GM23338 (cell line): ENCODE measurements at regions not wholly inside any gene's neighbourhood (a gene's known extent, or its start where the extent isn't known, plus 50 kb on each side); places are given as distances from the start of the nearest gene placed in this dataset.

Source experiments
- ATAC-seq: fragments of 200-7000 bp; cut with Tn5 transposase; 3 replicates; pipeline ENCODE4 v1.9.1; 2020
- DNase-seq: peaks from one replicate; pipeline ENCODE4 v3.0.0-alpha.2; 2015; ENCODE audit warnings: low spot score
- H2AFZ ChIP-seq: fragments of 200-600 bp; sonication (generic); 2 replicates; pipeline ENCODE4 v1.8.0; 2016; ENCODE audit warnings: antibody characterized with exemption, mild to moderate bottlenecking, moderate library complexity
- H3F3A ChIP-seq: fragments of 200-600 bp; sonication (generic); replicated peaks from 2 replicates; pipeline ENCODE4 v1.8.0; 2017; ENCODE audit warnings: antibody characterized with exemption, mixed run types, low read depth
- H3K27ac ChIP-seq: fragments of 200-600 bp; sonication (generic); 2 replicates; pipeline ENCODE4 v1.6.1; 2016; ENCODE audit warnings: low read depth
- H3K27me3 ChIP-seq: fragments of 200-600 bp; sonication (generic); 2 replicates; pipeline ENCODE4 v1.8.0; 2016; ENCODE audit warnings: mild to moderate bottlenecking, mixed run types, moderate library complexity; ENCODE audit not compliant: insufficient read depth
- H3K36me3 ChIP-seq: fragments of 200-600 bp; sonication (generic); 2 replicates; pipeline ENCODE4 v1.8.0; 2016; ENCODE audit warnings: mild to moderate bottlenecking; ENCODE audit not compliant: insufficient read depth
- H3K4me1 ChIP-seq: fragments of 200-600 bp; sonication (generic); 2 replicates; pipeline ENCODE4 v1.8.0; 2016; ENCODE audit warnings: mild to moderate bottlenecking, moderate library complexity; ENCODE audit not compliant: insufficient read depth
- H3K4me2 ChIP-seq: fragments of 200-600 bp; sonication (generic); 2 replicates; pipeline ENCODE4 v1.7.1; 2017; ENCODE audit warnings: mixed run types
- H3K4me3 ChIP-seq: fragments of 200-600 bp; sonication (generic); 2 replicates; pipeline ENCODE4 v1.6.1; 2016; ENCODE audit warnings: mixed run types
- H3K79me2 ChIP-seq: fragments of 200-600 bp; sonication (generic); replicated peaks from 2 replicates; pipeline ENCODE4 v1.8.0; 2017; ENCODE audit warnings: mild to moderate bottlenecking; ENCODE audit not compliant: insufficient read depth
- H3K9me2 ChIP-seq: fragments of 200-600 bp; sonication (generic); 2 replicates; pipeline ENCODE4 v1.8.0; 2017; ENCODE audit not compliant: insufficient read depth
- H4K20me1 ChIP-seq: fragments of 200-600 bp; sonication (generic); replicated peaks from 2 replicates; pipeline ENCODE4 v1.8.0; 2017; ENCODE audit warnings: mild to moderate bottlenecking; ENCODE audit not compliant: insufficient read depth
- H3K27ac Mint-ChIP-seq: 2 replicates; pipeline ENCODE4 v1.8.0; 2020; ENCODE audit warnings: inconsistent platforms, mild to moderate bottlenecking, moderate library complexity, mixed read lengths
- H3K27me3 Mint-ChIP-seq: 3 replicates; pipeline ENCODE4 v1.8.0; 2022; ENCODE audit warnings: low read depth, mild to moderate bottlenecking, moderate library complexity, mixed read lengths, inconsistent platforms; ENCODE audit not compliant: insufficient read depth, poor library complexity
- H3K36me3 Mint-ChIP-seq: 3 replicates; pipeline ENCODE4 v1.8.0; 2021; ENCODE audit warnings: low read depth, mild to moderate bottlenecking, inconsistent platforms, moderate library complexity, mixed read lengths
- H3K4me1 Mint-ChIP-seq: 3 replicates; pipeline ENCODE4 v1.8.0; 2020; ENCODE audit warnings: mild to moderate bottlenecking, inconsistent platforms, mixed read lengths
- H3K4me3 Mint-ChIP-seq: 3 replicates; pipeline ENCODE4 v1.8.0; 2021; ENCODE audit warnings: moderate library complexity, mild to moderate bottlenecking, inconsistent platforms, mixed read lengths
- H3K9me3 Mint-ChIP-seq: 3 replicates; pipeline ENCODE4 v1.8.0; 2020; ENCODE audit warnings: moderate library complexity, mild to moderate bottlenecking, inconsistent platforms, mixed read lengths
- CREB1 ChIP-seq: fragments of 250-450 bp; sonication (Bioruptor Pico); IDR thresholded peaks from 2 replicates; pipeline ENCODE4 v1.5.0; 2020; ENCODE audit warnings: low read depth, mild to moderate bottlenecking, moderate library complexity
- CTCF ChIP-seq, 2 experiments: fragments of 200-600 bp in 1 of 2; sonication (generic) in 1 of 2; conservative IDR thresholded peaks; 2 replicates each; pipeline versions ENCODE4 v1.5.1 to v1.6.1; 2016 to 2017; ENCODE audit warnings: antibody characterized with exemption in 2 of 2, low read depth in 2 of 2, mild to moderate bottlenecking in 2 of 2, moderate library complexity in 1 of 2
- EZH2 ChIP-seq: fragments of 200-600 bp; sonication (generic); IDR thresholded peaks from one replicate; pipeline ENCODE4 v1.8.0; 2017; ENCODE audit warnings: antibody characterized with exemption, mild to moderate bottlenecking, low read depth; ENCODE audit not compliant: unreplicated experiment
- JUNB ChIP-seq: IDR thresholded peaks from one replicate; pipeline ENCODE4 v1.6.1; 2016; ENCODE audit warnings: antibody characterized with exemption; ENCODE audit not compliant: unreplicated experiment
- NANOG ChIP-seq: IDR thresholded peaks from 2 replicates; pipeline ENCODE4 v1.6.1; 2016; ENCODE audit warnings: antibody characterized with exemption, borderline replicate concordance
- POLR2AphosphoS5 ChIP-seq: IDR thresholded peaks from 2 replicates; pipeline ENCODE4 v1.6.1; 2016; ENCODE audit warnings: antibody characterized with exemption, low read depth
- STAT1 ChIP-seq: IDR thresholded peaks from one replicate; pipeline ENCODE4 v1.6.1; 2016; ENCODE audit warnings: antibody characterized with exemption; ENCODE audit not compliant: unreplicated experiment
- ZNF114 ChIP-seq: fragments of 250-450 bp; sonication (Bioruptor Pico); IDR thresholded peaks from 2 replicates; pipeline ENCODE4 v1.5.0; 2020; ENCODE audit warnings: mild to moderate bottlenecking, moderate library complexity
- ZNF331 ChIP-seq: fragments of 250-450 bp; sonication (Bioruptor Pico); IDR thresholded peaks from 2 replicates; pipeline ENCODE4 v1.5.0; 2020; ENCODE audit warnings: low read depth, mild to moderate bottlenecking, moderate library complexity
- ZNF462 ChIP-seq: fragments of 250-450 bp; sonication (Bioruptor Pico); IDR thresholded peaks from 2 replicates; pipeline ENCODE4 v1.5.0; 2020; ENCODE audit warnings: mild to moderate bottlenecking, moderate library complexity
- TF ChIP-seq, protein P1 (sequence below): IDR thresholded peaks from 2 replicates; pipeline ENCODE4 v1.6.1; 2016; ENCODE audit warnings: antibody characterized with exemption

DNA sequence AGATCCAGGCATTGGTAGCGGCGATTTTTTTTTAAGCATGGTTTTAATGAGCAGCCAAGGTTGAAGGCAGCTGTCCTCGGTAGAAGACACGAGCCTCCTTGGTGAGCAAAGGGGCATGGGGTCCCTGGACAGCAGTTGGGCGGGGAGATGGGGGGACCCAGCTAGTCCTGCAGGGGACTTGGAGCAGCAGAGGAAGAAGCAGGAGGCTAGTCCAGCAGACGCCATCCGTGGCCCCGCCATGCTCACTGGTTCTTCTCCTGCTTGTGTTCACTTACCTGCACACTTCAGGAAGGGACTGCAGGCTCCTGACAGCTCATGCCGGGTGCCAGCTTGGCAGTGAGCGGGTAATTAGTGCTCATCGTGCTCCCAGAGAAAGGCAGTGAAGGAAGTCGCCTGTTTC is 130.2 kb upstream of the CDH5 start:
- Histone ChIP-seq H3K27me3 (no peaks in the 10 kb centered on the region), H3K27ac (no peak overlapping the region), H3K4me2 (no peak overlapping the region), H4K20me1 (no peaks in the 10 kb centered on the region), H3K4me3 (no peak overlapping the region), H3K9me2 (no peaks in the 10 kb centered on the region; the same call in none of the 2 replicates), H3F3A (no peaks in the 10 kb centered on the region), H3K4me1 (no peaks in the 10 kb centered on the region), H3K79me2 (no peaks in the 10 kb centered on the region), H3K36me3 (no peaks in the 10 kb centered on the region), H2AFZ (no peak overlapping the region)
- no peaks in the 10 kb centered on the region for H3K36me3 Mint-ChIP-seq
- no peak for TF ChIP-seq JUNB
- TF ChIP-seq CTCF (conservative IDR thresholded peaks at IDR 0.05; ENCODE audit: low read depth in 2 of 2): no peak
- TF ChIP-seq STAT1: no peak
- no peak for TF ChIP-seq NANOG
- no peak for TF ChIP-seq ZNF331 (CRISPR knock-in tag)
- no peak for TF ChIP-seq EZH2
- TF ChIP-seq CREB1 (CRISPR knock-in tag): no peak
- TF ChIP-seq, protein P1, sequence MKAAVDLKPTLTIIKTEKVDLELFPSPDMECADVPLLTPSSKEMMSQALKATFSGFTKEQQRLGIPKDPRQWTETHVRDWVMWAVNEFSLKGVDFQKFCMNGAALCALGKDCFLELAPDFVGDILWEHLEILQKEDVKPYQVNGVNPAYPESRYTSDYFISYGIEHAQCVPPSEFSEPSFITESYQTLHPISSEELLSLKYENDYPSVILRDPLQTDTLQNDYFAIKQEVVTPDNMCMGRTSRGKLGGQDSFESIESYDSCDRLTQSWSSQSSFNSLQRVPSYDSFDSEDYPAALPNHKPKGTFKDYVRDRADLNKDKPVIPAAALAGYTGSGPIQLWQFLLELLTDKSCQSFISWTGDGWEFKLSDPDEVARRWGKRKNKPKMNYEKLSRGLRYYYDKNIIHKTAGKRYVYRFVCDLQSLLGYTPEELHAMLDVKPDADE: no peak
- no peak overlapping the region for H3K4me3 Mint-ChIP-seq
- no peak for DNase-seq
- no peaks in the 10 kb centered on the region; the same call in 2 of the 3 replicates for H3K4me1 Mint-ChIP-seq
- H3K27ac Mint-ChIP-seq: no peak overlapping the region
- H3K27me3 Mint-ChIP-seq: peaks cover 9% of the 10 kb centered on the region
- H3K9me3 Mint-ChIP-seq: no peaks in the 10 kb centered on the region
- no peak for ATAC-seq

- Histone ChIP-seq H3K4me3 (no peak overlapping the region), H3K4me1 (no peaks in the 10 kb centered on the region), H3K4me2 (no peak overlapping the region), H3K36me3 (no peaks in the 10 kb centered on the region), H2AFZ (no peak overlapping the region), H3K27me3 (no peaks in the 10 kb centered on the region), H3F3A (no peaks in the 10 kb centered on the region), H3K9me2 (no peaks in the 10 kb centered on the region), H3K79me2 (no peaks in the 10 kb centered on the region), H4K20me1 (no peaks in the 10 kb centered on the region), H3K27ac (no peak overlapping the region)
- no peaks in the 10 kb centered on the region for H3K9me3 Mint-ChIP-seq
- H3K27me3 Mint-ChIP-seq: peaks cover 13% of the 10 kb centered on the region
- no peak for DNase-seq
- H3K4me3 Mint-ChIP-seq: no peak overlapping the region
- no peaks in the 10 kb centered on the region for H3K36me3 Mint-ChIP-seq
- H3K27ac Mint-ChIP-seq: no peak overlapping the region
- H3K4me1 Mint-ChIP-seq: no peaks in the 10 kb centered on the region; the same call in 1 of the 3 replicates
- ATAC-seq: no peak
- TF ChIP-seq EZH2 (no peak), ZNF462 (CRISPR knock-in tag) (no peak), POLR2AphosphoS5 (no peak), NANOG (no peak), ZNF114 (no peak), STAT1 (no peak)
- TF ChIP-seq, protein P1: no peak
Measured at GRCh38 chr16:66231452-66232160, 134.9 kb upstream of the CDH5 start.
